ENCODE measurements at regions not wholly inside any gene's neighbourhood (a gene's known extent, or its start where the extent isn't known, plus 50 kb on each side); places are given as distances from the start of the nearest gene placed in this dataset.

DNA sequence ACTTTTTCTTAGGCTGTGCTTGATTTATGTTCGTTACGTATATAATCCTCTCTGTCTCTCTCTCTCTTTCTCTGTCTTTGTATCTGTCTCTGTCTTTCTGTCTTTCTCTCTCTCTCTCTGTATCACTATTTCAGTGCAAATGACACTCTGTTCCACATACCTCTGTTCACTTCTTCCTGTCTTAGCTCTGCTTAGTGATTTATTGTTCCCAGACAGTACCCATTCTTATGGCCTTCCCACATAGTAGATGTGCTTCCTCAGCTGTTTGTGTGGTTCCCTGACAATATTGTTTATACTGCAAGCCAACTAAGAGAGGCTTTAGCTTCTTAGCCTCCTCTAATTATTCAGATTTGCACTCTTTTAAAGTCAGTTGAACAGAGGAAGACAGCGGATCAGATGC is 1244.2 kb downstream of the DIAPH3 start:
- no peak overlapping the region for H3K27ac ChIP-seq
- no peaks in the 10 kb centered on the region for H3K9me2 ChIP-seq (ENCODE audit: insufficient read depth)
- intact Hi-C loops (cut with micrococcal nuclease; ENCODE audit: unreplicated experiment) = no loop called here
- no peaks in the 10 kb centered on the region for H3F3A ChIP-seq (ENCODE audit: insufficient read depth, low read depth)
- BruUV-seq (replicated peaks) = no TSS peak
- H3K4me3 ChIP-seq = no peak overlapping the region
- H3K9me3 ChIP-seq (ENCODE audit: insufficient read depth, low read depth) = no peaks in the 10 kb centered on the region
- ChIA-PET CTCF (no interaction called here), POLR2A (ENCODE audit: unreplicated experiment) (no interaction called here)
- no peaks in the 10 kb centered on the region for H3K27me3 ChIP-seq (ENCODE audit: insufficient read depth, low read depth)
- H3K79me2 ChIP-seq (ENCODE audit: low read depth) = no peaks in the 10 kb centered on the region
- TF ChIP-seq EZH2 (IDR thresholded peaks at IDR 0.05; ENCODE audit: low read depth) = no peak
- TF ChIP-seq, protein P1, sequence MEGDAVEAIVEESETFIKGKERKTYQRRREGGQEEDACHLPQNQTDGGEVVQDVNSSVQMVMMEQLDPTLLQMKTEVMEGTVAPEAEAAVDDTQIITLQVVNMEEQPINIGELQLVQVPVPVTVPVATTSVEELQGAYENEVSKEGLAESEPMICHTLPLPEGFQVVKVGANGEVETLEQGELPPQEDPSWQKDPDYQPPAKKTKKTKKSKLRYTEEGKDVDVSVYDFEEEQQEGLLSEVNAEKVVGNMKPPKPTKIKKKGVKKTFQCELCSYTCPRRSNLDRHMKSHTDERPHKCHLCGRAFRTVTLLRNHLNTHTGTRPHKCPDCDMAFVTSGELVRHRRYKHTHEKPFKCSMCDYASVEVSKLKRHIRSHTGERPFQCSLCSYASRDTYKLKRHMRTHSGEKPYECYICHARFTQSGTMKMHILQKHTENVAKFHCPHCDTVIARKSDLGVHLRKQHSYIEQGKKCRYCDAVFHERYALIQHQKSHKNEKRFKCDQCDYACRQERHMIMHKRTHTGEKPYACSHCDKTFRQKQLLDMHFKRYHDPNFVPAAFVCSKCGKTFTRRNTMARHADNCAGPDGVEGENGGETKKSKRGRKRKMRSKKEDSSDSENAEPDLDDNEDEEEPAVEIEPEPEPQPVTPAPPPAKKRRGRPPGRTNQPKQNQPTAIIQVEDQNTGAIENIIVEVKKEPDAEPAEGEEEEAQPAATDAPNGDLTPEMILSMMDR (conservative IDR thresholded peaks at IDR 0.05) = no peak
- no peak overlapping the region for H2AFZ ChIP-seq
- no peaks in the 10 kb centered on the region for H3K36me3 ChIP-seq (ENCODE audit: low read depth)
- no peak overlapping the region for H3K4me2 ChIP-seq
- no peak for DNase-seq
- H4K20me1 ChIP-seq (ENCODE audit: insufficient read depth) = no peaks in the 10 kb centered on the region
- no peaks in the 10 kb centered on the region for H3K4me1 ChIP-seq (replicated peaks; ENCODE audit: insufficient read depth)

DNA sequence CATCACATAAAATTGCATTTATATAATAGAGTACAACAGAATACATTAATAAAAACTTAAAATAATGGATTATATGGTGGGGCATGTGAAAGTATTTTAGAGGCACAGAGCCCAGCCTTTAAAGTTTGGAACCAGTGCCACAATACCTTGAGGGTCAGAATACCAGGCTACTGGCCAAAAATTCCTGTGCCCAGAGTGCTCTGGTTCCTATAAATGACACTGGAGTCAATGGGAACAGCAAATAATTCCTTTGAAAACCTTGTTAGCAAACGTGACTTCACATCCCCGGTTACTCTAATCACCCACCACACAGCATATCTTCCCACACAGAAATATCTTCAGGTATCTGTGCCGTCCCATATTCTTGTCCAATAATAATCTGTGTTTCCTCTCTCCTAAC is 1242.6 kb downstream of the DIAPH3 start:
- Histone ChIP-seq H4K20me1 (ENCODE audit: insufficient read depth) (no peaks in the 10 kb centered on the region), H3K4me1 (replicated peaks; ENCODE audit: insufficient read depth) (no peaks in the 10 kb centered on the region), H3K4me2 (no peak overlapping the region), H3K36me3 (ENCODE audit: low read depth) (no peaks in the 10 kb centered on the region), H3K79me2 (ENCODE audit: low read depth) (no peaks in the 10 kb centered on the region), H3K4me3 (no peak overlapping the region), H3F3A (ENCODE audit: insufficient read depth, low read depth) (no peaks in the 10 kb centered on the region), H3K9me2 (ENCODE audit: insufficient read depth) (no peaks in the 10 kb centered on the region), H3K27ac (no peak overlapping the region), H3K9me3 (ENCODE audit: insufficient read depth, low read depth) (no peaks in the 10 kb centered on the region), H3K27me3 (ENCODE audit: insufficient read depth, low read depth) (no peaks in the 10 kb centered on the region), H2AFZ (no peak overlapping the region)
- POLR2A ChIA-PET (ENCODE audit: unreplicated experiment) = no interaction called here
- intact Hi-C loops (cut with micrococcal nuclease; ENCODE audit: unreplicated experiment) = no loop called here
- CTCF ChIA-PET = no interaction called here
- DNase-seq = no peak
- no peak for TF ChIP-seq EZH2 (IDR thresholded peaks at IDR 0.05; ENCODE audit: low read depth)
- TF ChIP-seq, protein P1 (conservative IDR thresholded peaks at IDR 0.05) = no peak
- BruUV-seq (replicated peaks) = no TSS peak

DNA sequence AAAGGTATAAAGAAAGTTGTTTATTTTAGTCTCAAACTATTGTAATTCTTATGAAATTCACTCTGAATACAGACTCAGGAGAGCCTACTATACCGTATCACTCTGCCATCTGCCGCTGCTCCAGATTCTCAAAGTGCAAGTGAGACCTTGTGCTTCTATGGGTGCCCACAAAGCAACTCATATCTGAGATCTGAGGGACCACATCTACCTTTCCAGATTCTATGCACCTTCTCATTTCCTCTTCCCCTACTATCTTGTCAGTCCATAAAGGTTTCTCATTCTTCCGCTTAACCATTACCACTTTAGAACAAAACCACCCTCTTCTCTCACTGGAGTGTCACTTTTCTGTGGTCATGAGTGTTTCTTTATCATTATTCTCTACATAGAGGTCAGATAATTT is 1236.9 kb downstream of the DIAPH3 start:
- Histone ChIP-seq H3K9me2 (ENCODE audit: insufficient read depth) (no peaks in the 10 kb centered on the region), H3K27ac (no peak overlapping the region), H2AFZ (no peak overlapping the region), H3F3A (ENCODE audit: insufficient read depth, low read depth) (no peaks in the 10 kb centered on the region), H3K27me3 (ENCODE audit: insufficient read depth, low read depth) (no peaks in the 10 kb centered on the region), H3K79me2 (ENCODE audit: low read depth) (no peaks in the 10 kb centered on the region), H4K20me1 (ENCODE audit: insufficient read depth) (no peaks in the 10 kb centered on the region), H3K9me3 (ENCODE audit: insufficient read depth, low read depth) (no peaks in the 10 kb centered on the region), H3K36me3 (ENCODE audit: low read depth) (no peaks in the 10 kb centered on the region), H3K4me2 (no peak overlapping the region), H3K4me3 (no peak overlapping the region), H3K4me1 (replicated peaks; ENCODE audit: insufficient read depth) (no peaks in the 10 kb centered on the region)
- CTCF ChIA-PET = no interaction called here
- DNase-seq = no peak
- TF ChIP-seq EZH2 (IDR thresholded peaks at IDR 0.05; ENCODE audit: low read depth) = no peak
- TF ChIP-seq, protein P1 (conservative IDR thresholded peaks at IDR 0.05) = no peak
- BruUV-seq (replicated peaks) = no TSS peak
- intact Hi-C loops (cut with micrococcal nuclease; ENCODE audit: unreplicated experiment) = no loop called here
- POLR2A ChIA-PET (ENCODE audit: unreplicated experiment) = no interaction called here
